Thyroid gland (tissue), 4 donors: ENCODE measurements at regions not wholly inside any gene's neighbourhood (a gene's known extent, or its start where the extent isn't known, plus 50 kb on each side); places are given as distances from the start of the nearest gene placed in this dataset.
"Not testable (repeated sequence)": the region's sequence is repeated elsewhere in the genome, so short reads cannot be mapped to it uniquely, and the experiment has no call there.

Source experiments
- CTCF ChIP-seq, 6 experiments: fragments of 200-600 bp in 3 of 6; fragments of 450-650 bp in 3 of 6; sonication (generic) in 3 of 6; IDR thresholded peaks; one replicate each; pipeline ENCODE4 v1.5.1; 2016 to 2019; ENCODE audit warnings: antibody characterized with exemption in 6 of 6, mild to moderate bottlenecking in 2 of 6, inconsistent platforms in 1 of 6, moderate library complexity in 1 of 6
- POLR2A ChIP-seq, 2 donors: fragments of 450-650 bp; IDR thresholded peaks; one replicate each; pipeline ENCODE4 v1.6.1; 2017; ENCODE audit warnings: antibody characterized with exemption in 2 of 2, mild to moderate bottlenecking in 2 of 2, moderate library complexity in 1 of 2

- TF ChIP-seq CTCF, POLR2A (IDR thresholded peaks at IDR 0.05): not testable (repeated sequence)
Measured at GRCh38 chr6:97382071-97382470, 99.1 kb upstream of the MMS22L start.
